Astrocyte of the spinal cord (primary cell): ENCODE measurements at regions not wholly inside any gene's neighbourhood (a gene's known extent, or its start where the extent isn't known, plus 50 kb on each side); places are given as distances from the start of the nearest gene placed in this dataset.

ENCODE experiments used
- DNase-seq: peaks from one replicate; pipeline ENCODE4 v3.0.0; 2011; ENCODE audit warnings: low read depth, low spot score
- H3K4me3 ChIP-seq: 2 replicates; pipeline ENCODE4 v1.5.1; 2011; ENCODE audit warnings: low read depth, mild to moderate bottlenecking, low read length, moderate library complexity
- in situ Hi-C: cut with HindIII; loops from 2 replicates; pipeline ENCODE4 v1.10.0; 2017; ENCODE audit warnings: low sequenced_read_pairs
- TF ChIP-seq, protein P1 (sequence below): IDR thresholded peaks from 2 replicates; pipeline ENCODE4 v1.5.1; 2012; ENCODE audit warnings: low read depth, mild to moderate bottlenecking, low read length, inconsistent platforms

DNA sequence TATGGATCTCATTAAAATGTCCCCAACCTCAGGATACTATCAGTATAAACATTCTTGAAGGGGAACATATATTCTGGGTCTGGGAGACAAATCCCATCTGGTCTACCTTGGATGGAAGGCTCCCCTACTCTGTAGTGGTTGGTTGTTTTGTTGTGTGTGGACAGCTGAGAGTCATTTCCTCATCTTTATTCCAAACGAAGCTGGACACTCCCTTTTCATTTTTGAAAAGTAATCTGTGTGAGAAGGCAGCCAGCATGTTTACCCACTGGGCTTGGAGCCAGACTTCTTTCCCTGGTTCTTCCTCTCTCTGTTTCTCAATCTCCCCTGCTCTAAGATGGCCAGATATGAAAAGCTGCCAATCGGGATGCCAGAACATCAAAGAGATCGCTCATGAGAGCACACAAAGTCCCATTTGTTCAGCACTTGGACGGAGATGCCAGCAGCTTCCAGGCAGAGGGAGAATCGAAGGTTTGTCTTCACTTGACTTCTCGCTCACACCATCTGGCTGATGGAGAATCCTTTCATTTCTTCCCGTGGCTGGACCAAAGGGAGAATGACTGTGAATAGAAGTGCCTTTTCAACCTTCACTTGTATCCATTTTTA, 108.1 kb upstream of the AGR3 start:
- TF ChIP-seq, protein P1, sequence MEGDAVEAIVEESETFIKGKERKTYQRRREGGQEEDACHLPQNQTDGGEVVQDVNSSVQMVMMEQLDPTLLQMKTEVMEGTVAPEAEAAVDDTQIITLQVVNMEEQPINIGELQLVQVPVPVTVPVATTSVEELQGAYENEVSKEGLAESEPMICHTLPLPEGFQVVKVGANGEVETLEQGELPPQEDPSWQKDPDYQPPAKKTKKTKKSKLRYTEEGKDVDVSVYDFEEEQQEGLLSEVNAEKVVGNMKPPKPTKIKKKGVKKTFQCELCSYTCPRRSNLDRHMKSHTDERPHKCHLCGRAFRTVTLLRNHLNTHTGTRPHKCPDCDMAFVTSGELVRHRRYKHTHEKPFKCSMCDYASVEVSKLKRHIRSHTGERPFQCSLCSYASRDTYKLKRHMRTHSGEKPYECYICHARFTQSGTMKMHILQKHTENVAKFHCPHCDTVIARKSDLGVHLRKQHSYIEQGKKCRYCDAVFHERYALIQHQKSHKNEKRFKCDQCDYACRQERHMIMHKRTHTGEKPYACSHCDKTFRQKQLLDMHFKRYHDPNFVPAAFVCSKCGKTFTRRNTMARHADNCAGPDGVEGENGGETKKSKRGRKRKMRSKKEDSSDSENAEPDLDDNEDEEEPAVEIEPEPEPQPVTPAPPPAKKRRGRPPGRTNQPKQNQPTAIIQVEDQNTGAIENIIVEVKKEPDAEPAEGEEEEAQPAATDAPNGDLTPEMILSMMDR = no peak
- DNase-seq = peak; percentile 85
- in situ Hi-C loops = no loop called here
- peak overlapping the region; percentile 29 for H3K4me3 ChIP-seq

GRCh38 chr7:16991551-16991950, 109.8 kb upstream of the AGR3 start:
- in situ Hi-C loops = no loop called here
- no peak overlapping the region for H3K4me3 ChIP-seq
- TF ChIP-seq, protein P1 = no peak
- no peak for DNase-seq

- in situ Hi-C loops = no loop called here
- H3K4me3 ChIP-seq = no peak overlapping the region
- TF ChIP-seq, protein P1 = no peak
- no peak for DNase-seq
Observed at GRCh38 chr7:16993543-16993942, 111.8 kb upstream of the AGR3 start.

GRCh38 chr7:16998481-16999051, 116.8 kb upstream of the AGR3 start:
- TF ChIP-seq, protein P1 = no peak
- DNase-seq = no peak
- in situ Hi-C loops = no loop called here
- no peak overlapping the region for H3K4me3 ChIP-seq

GRCh38 chr7:16999541-17000267, 117.9 kb upstream of the AGR3 start:
- no peak overlapping the region for H3K4me3 ChIP-seq
- DNase-seq = no peak
- in situ Hi-C loops = no loop called here
- TF ChIP-seq, protein P1 = no peak

- no peak for DNase-seq
- no peak overlapping the region for H3K4me3 ChIP-seq
- in situ Hi-C loops = no loop called here
- TF ChIP-seq, protein P1 = no peak
Observed at GRCh38 chr7:17005271-17005670, 123.5 kb upstream of the AGR3 start.
